HG02759 (cell line): ENCODE measurements at regions not wholly inside any gene's neighbourhood (a gene's known extent, or its start where the extent isn't known, plus 50 kb on each side); places are given as distances from the start of the nearest gene placed in this dataset.

ENCODE experiments used
- ATAC-seq: cut with Tn5 transposase; IDR thresholded peaks from one replicate; pipeline ENCODE4 v1.9.1; 2021; ENCODE audit warnings: mild to moderate bottlenecking, moderate library complexity; ENCODE audit not compliant: unreplicated experiment

GRCh38 chr1:188888386-188888785 lies 1589.3 kb downstream of the BRINP3 start:
- ATAC-seq, result no peak

- no peak for ATAC-seq
Observed at GRCh38 chr1:188889166-188889565, 1588.5 kb downstream of the BRINP3 start.

- ATAC-seq, result no peak
Observed at GRCh38 chr1:188891958-188892357, 1585.7 kb downstream of the BRINP3 start.

GRCh38 chr1:188895611-188896010 lies 1582.1 kb downstream of the BRINP3 start:
- ATAC-seq, result no peak

GRCh38 chr1:188903241-188903640 lies 1574.4 kb downstream of the BRINP3 start:
- ATAC-seq, result no peak

- ATAC-seq, result no peak
Observed at GRCh38 chr1:188904201-188904600, 1573.5 kb downstream of the BRINP3 start.

- ATAC-seq, result no peak
Observed at GRCh38 chr1:188906921-188907641, 1570.6 kb downstream of the BRINP3 start.

GRCh38 chr1:188930382-188930781 lies 1547.3 kb downstream of the BRINP3 start:
- no peak for ATAC-seq

GRCh38 chr1:188931506-188931905 lies 1546.2 kb downstream of the BRINP3 start:
- no peak for ATAC-seq

- no peak for ATAC-seq
Observed at GRCh38 chr1:188937965-188938551, 1539.6 kb downstream of the BRINP3 start.

- no peak for ATAC-seq
Observed at GRCh38 chr1:188941986-188942385, 1535.7 kb downstream of the BRINP3 start.

- no peak for ATAC-seq
Observed at GRCh38 chr1:188949701-188950100, 1528.0 kb downstream of the BRINP3 start.

- ATAC-seq, result no peak
Observed at GRCh38 chr1:188958461-188959115, 1519.1 kb downstream of the BRINP3 start.

GRCh38 chr1:188986745-188987417 lies 1490.8 kb downstream of the BRINP3 start:
- ATAC-seq, result no peak

- no peak for ATAC-seq
Observed at GRCh38 chr1:188988589-188988988, 1489.1 kb downstream of the BRINP3 start.

- ATAC-seq, result no peak
Observed at GRCh38 chr1:188991221-188991930, 1486.3 kb downstream of the BRINP3 start.

GRCh38 chr1:189007824-189008223 lies 1469.8 kb downstream of the BRINP3 start:
- ATAC-seq, result no peak

- ATAC-seq, result no peak
Observed at GRCh38 chr1:189021577-189021976, 1456.1 kb downstream of the BRINP3 start.

- no peak for ATAC-seq
Observed at GRCh38 chr1:189022015-189022414, 1455.6 kb downstream of the BRINP3 start.

- no peak for ATAC-seq
Observed at GRCh38 chr1:189027512-189027911, 1450.2 kb downstream of the BRINP3 start.

- ATAC-seq, result no peak
Observed at GRCh38 chr1:189033169-189033568, 1444.5 kb downstream of the BRINP3 start.
